H1 (cell line): ENCODE measurements at regions not wholly inside any gene's neighbourhood (a gene's known extent, or its start where the extent isn't known, plus 50 kb on each side); places are given as distances from the start of the nearest gene placed in this dataset.

Source experiments
- CTCF ChIA-PET: fragments of 300-600 bp; sonication (Branson Sonifier 250); formaldehyde crosslinking; loops from one replicate; lab custom pipeline; 2021; ENCODE audit not compliant: partially characterized antibody; lab: Charles Lee
- POLR2A ChIA-PET: fragments of 300-600 bp; sonication (Branson Sonifier 250); formaldehyde crosslinking; loops from one replicate; lab custom pipeline; 2021; ENCODE audit warnings: inconsistent platforms; ENCODE audit not compliant: partially characterized antibody; lab: Charles Lee
- DNase-seq, 2 experiments: peaks; one replicate each; pipeline versions ENCODE4 v3.0.0 to v3.0.0-alpha.2; 2010 to 2022; ENCODE audit warnings: low spot score in 2 of 2, low read depth in 1 of 2, mixed read lengths in 1 of 2
- FAIRE-seq: peaks from 2 replicates; lab custom pipeline; 2011; peaks lifted over from hg19 to GRCh38; lab: Jason Lieb, UNC
- H2AFZ ChIP-seq: 2 replicates; pipeline ENCODE4 v1.8.1; 2012; ENCODE audit warnings: low read length, inconsistent platforms
- H2AK5ac ChIP-seq: 2 replicates; pipeline ENCODE4 v1.6.1; 2013; ENCODE audit warnings: low read depth, low read length
- H2BK120ac ChIP-seq: replicated peaks from 2 replicates; pipeline ENCODE3; 2013; ENCODE audit warnings: low read depth, low read length, inconsistent platforms
- H2BK12ac ChIP-seq: 2 replicates; pipeline ENCODE4 v1.6.1; 2013; ENCODE audit warnings: low read depth, low read length
- H2BK15ac ChIP-seq: 2 replicates; pipeline ENCODE4 v1.6.1; 2013; ENCODE audit warnings: low read length
- H2BK20ac ChIP-seq: 2 replicates; pipeline ENCODE4 v1.6.1; 2013; ENCODE audit warnings: low read length
- H2BK5ac ChIP-seq: 2 replicates; pipeline ENCODE4 v1.6.1; 2013; ENCODE audit warnings: low read depth, low read length
- H3K14ac ChIP-seq: 2 replicates; pipeline ENCODE4 v1.6.1; 2013; ENCODE audit warnings: inconsistent platforms; ENCODE audit not compliant: insufficient read length
- H3K18ac ChIP-seq: 2 replicates; pipeline ENCODE4 v1.6.1; 2013; ENCODE audit warnings: low read length; ENCODE audit errors: extremely low read depth
- H3K23ac ChIP-seq: 2 replicates; pipeline ENCODE4 v1.6.1; 2013; ENCODE audit warnings: inconsistent platforms; ENCODE audit not compliant: insufficient read length
- H3K23me2 ChIP-seq: 2 replicates; pipeline ENCODE4 v1.6.1; 2013; ENCODE audit warnings: low read depth, low read length
- H3K27ac ChIP-seq: 2 replicates; pipeline ENCODE4 v1.6.1; 2011; ENCODE audit warnings: low read depth, low read length, inconsistent platforms
- H3K27me3 ChIP-seq, 4 experiments: replicated peaks in 1 of 4; 1 replicate in 1 of 4; 2 replicates in 3 of 4; pipeline versions ENCODE4 v1.6.1 to v1.8.1; 2011 to 2013; ENCODE audit warnings: low read length in 3 of 4, mild to moderate bottlenecking in 3 of 4, inconsistent platforms in 2 of 4, mixed read lengths in 2 of 4, moderate library complexity in 1 of 4; ENCODE audit not compliant: control insufficient read depth in 3 of 4, insufficient read depth in 3 of 4; ENCODE audit errors: extremely low read depth in 1 of 4
- H3K36me3 ChIP-seq, 4 experiments: 2 replicates each; pipeline versions ENCODE4 v1.6.1 to v1.8.1; 2011 to 2013; ENCODE audit warnings: mild to moderate bottlenecking in 4 of 4, low read length in 3 of 4, moderate library complexity in 2 of 4, control low read depth in 1 of 4, inconsistent platforms in 1 of 4; ENCODE audit not compliant: insufficient read depth in 4 of 4, control insufficient read depth in 2 of 4
- H3K4ac ChIP-seq: replicated peaks from 2 replicates; pipeline ENCODE3; 2013; ENCODE audit warnings: low read length, low read depth, mixed read lengths, inconsistent platforms; ENCODE audit not compliant: insufficient read length
- H3K4me1 ChIP-seq, 4 experiments: replicated peaks in 1 of 4; 1 replicate in 1 of 4; 2 replicates in 3 of 4; pipeline versions ENCODE4 v1.6.1 to v1.8.1; 2011 to 2013; ENCODE audit warnings: low read length in 3 of 4, inconsistent platforms in 2 of 4, mixed read lengths in 1 of 4; ENCODE audit not compliant: insufficient read depth in 4 of 4, control insufficient read depth in 3 of 4
- H3K4me2 ChIP-seq, 2 experiments: 2 replicates each; pipeline versions ENCODE4 v1.6.1 to v1.8.1; 2011 to 2013; ENCODE audit warnings: low read depth in 2 of 2, low read length in 2 of 2, control low read depth in 1 of 2, inconsistent platforms in 1 of 2, mild to moderate bottlenecking in 1 of 2; ENCODE audit not compliant: insufficient read depth in 1 of 2
- H3K4me3 ChIP-seq, 4 experiments: fragments of 200-600, 300-600 bp in 1 of 4; sonication (generic), shearing (Covaris generic), sonication (Bioruptor Twin) in 1 of 4; 2 replicates each; pipeline versions ENCODE4 v1.5.1 to v1.8.1; 2011 to 2016; ENCODE audit warnings: low read length in 4 of 4, low read depth in 3 of 4, control low read depth in 2 of 4, inconsistent platforms in 2 of 4, mild to moderate bottlenecking in 2 of 4, mixed read lengths in 1 of 4, moderate library complexity in 1 of 4; ENCODE audit not compliant: insufficient read depth in 2 of 4; ENCODE audit errors: extremely low read depth in 1 of 4
- H3K56ac ChIP-seq: replicated peaks from 2 replicates; pipeline ENCODE3; 2013; ENCODE audit warnings: low read depth, mild to moderate bottlenecking, mixed read lengths, low read length, inconsistent platforms; ENCODE audit not compliant: insufficient read length
- H3K79me1 ChIP-seq: 2 replicates; pipeline ENCODE4 v1.6.1; 2013; ENCODE audit warnings: low read depth, low read length, control low read depth
- H3K79me2 ChIP-seq, 2 experiments: 2 replicates each; pipeline versions ENCODE4 v1.6.1 to v1.8.1; 2012 to 2013; ENCODE audit warnings: low read length in 2 of 2, mild to moderate bottlenecking in 2 of 2, inconsistent platforms in 1 of 2; ENCODE audit not compliant: insufficient read depth in 2 of 2, control insufficient read depth in 1 of 2
- H3K9ac ChIP-seq, 4 experiments: replicated peaks in 1 of 4; 1 replicate in 1 of 4; 2 replicates in 3 of 4; pipeline versions ENCODE4 v1.6.1 to v1.8.1; 2011 to 2013; ENCODE audit warnings: low read depth in 3 of 4, low read length in 3 of 4, control low read depth in 2 of 4, mild to moderate bottlenecking in 2 of 4, moderate library complexity in 2 of 4, inconsistent platforms in 1 of 4; ENCODE audit errors: extremely low read depth in 1 of 4
- H3K9me3 ChIP-seq, 2 experiments: 2 replicates each; pipeline versions ENCODE4 v1.6.1 to v1.8.1; 2012 to 2013; ENCODE audit warnings: mild to moderate bottlenecking in 2 of 2, moderate library complexity in 2 of 2, control low read depth in 1 of 2, inconsistent platforms in 1 of 2, low read depth in 1 of 2, low read length in 1 of 2, mixed read lengths in 1 of 2; ENCODE audit not compliant: insufficient read depth in 2 of 2
- H4K20me1 ChIP-seq, 2 experiments: replicated peaks in 1 of 2; 2 replicates each; pipeline versions ENCODE3 to v1.8.1; 2011 to 2013; ENCODE audit warnings: inconsistent platforms in 2 of 2, low read length in 2 of 2, mild to moderate bottlenecking in 1 of 2; ENCODE audit not compliant: insufficient read depth in 2 of 2, control insufficient read depth in 1 of 2
- H4K5ac ChIP-seq: 2 replicates; pipeline ENCODE4 v1.6.1; 2013; ENCODE audit warnings: low read length, low read depth, mixed read lengths, inconsistent platforms; ENCODE audit not compliant: insufficient read length
- H4K8ac ChIP-seq: 2 replicates; pipeline ENCODE4 v1.8.0; 2013; ENCODE audit warnings: mild to moderate bottlenecking, moderate library complexity, low read length, inconsistent platforms; ENCODE audit not compliant: insufficient read depth; ENCODE audit errors: extremely low read depth
- H4K91ac ChIP-seq: replicated peaks from 2 replicates; pipeline ENCODE3; 2013; ENCODE audit warnings: low read length, mixed read lengths, inconsistent platforms; ENCODE audit not compliant: insufficient read length
- BCL11A ChIP-seq, 2 experiments: IDR thresholded peaks; one replicate each; pipeline ENCODE4 v1.6.1; 2011; ENCODE audit warnings: low read depth in 2 of 2, low read length in 2 of 2, mild to moderate bottlenecking in 2 of 2
- CREB1 ChIP-seq: IDR thresholded peaks from 2 replicates; pipeline ENCODE4 v1.6.1; 2012; ENCODE audit warnings: inconsistent platforms
- EP300 ChIP-seq, 2 experiments: IDR thresholded peaks; 1 replicate in 1 of 2; 2 replicates in 1 of 2; pipeline ENCODE4 v1.6.1; 2011 to 2012; ENCODE audit warnings: low read depth in 2 of 2, low read length in 2 of 2, mild to moderate bottlenecking in 2 of 2, borderline replicate concordance in 1 of 2, inconsistent platforms in 1 of 2, moderate library complexity in 1 of 2
- GTF2F1 ChIP-seq: IDR thresholded peaks from 2 replicates; pipeline ENCODE4 v1.6.1; 2012; ENCODE audit warnings: low read depth, low read length, improper control_type of control experiment, borderline replicate concordance
- HDAC6 ChIP-seq: IDR thresholded peaks from one replicate; pipeline ENCODE4 v1.7.1; 2012; ENCODE audit warnings: low read depth, mild to moderate bottlenecking, inconsistent platforms, low read length, moderate library complexity
- NANOG ChIP-seq: IDR thresholded peaks from 2 replicates; pipeline ENCODE4 v1.6.1; 2011; ENCODE audit warnings: low read length, low read depth, mild to moderate bottlenecking, inconsistent platforms; ENCODE audit not compliant: insufficient read depth, poor library complexity, severe bottlenecking
- POLR2A ChIP-seq, 2 experiments: IDR thresholded peaks; 1 replicate in 1 of 2; 2 replicates in 1 of 2; pipeline ENCODE4 v1.6.1; 2011; ENCODE audit warnings: low read depth in 2 of 2, low read length in 2 of 2, mild to moderate bottlenecking in 2 of 2; ENCODE audit errors: control extremely low read depth in 1 of 2
- RAD21 ChIP-seq, 2 experiments: IDR thresholded peaks in 1 of 2; conservative IDR thresholded peaks in 1 of 2; 2 replicates each; pipeline ENCODE4 v1.6.1; 2011; ENCODE audit warnings: low read depth in 2 of 2, low read length in 2 of 2, improper control_type of control experiment in 1 of 2, inconsistent platforms in 1 of 2, mild to moderate bottlenecking in 1 of 2, moderate library complexity in 1 of 2
- RBBP5 ChIP-seq: IDR thresholded peaks from 2 replicates; pipeline ENCODE4 v1.7.1; 2012; ENCODE audit warnings: low read depth, mild to moderate bottlenecking, inconsistent platforms, low read length, moderate library complexity, borderline replicate concordance
- RXRA ChIP-seq: IDR thresholded peaks from 2 replicates; pipeline ENCODE4 v1.6.1; 2011; ENCODE audit warnings: low read depth, mild to moderate bottlenecking, low read length, moderate library complexity; ENCODE audit not compliant: insufficient read depth
- SIX5 ChIP-seq: IDR thresholded peaks from 2 replicates; pipeline ENCODE4 v1.6.1; 2011; ENCODE audit warnings: mild to moderate bottlenecking, low read depth, low read length
- SP2 ChIP-seq: IDR thresholded peaks from 2 replicates; pipeline ENCODE4 v1.6.1; 2012; ENCODE audit warnings: mild to moderate bottlenecking, low read length, inconsistent platforms
- SP4 ChIP-seq: IDR thresholded peaks from 2 replicates; pipeline ENCODE4 v1.6.1; 2012; ENCODE audit warnings: low read length, inconsistent platforms
- SUZ12 ChIP-seq: fragments of 200-600 bp; sonication (generic); IDR thresholded peaks from 2 replicates; pipeline ENCODE4 v1.6.1; 2012; ENCODE audit warnings: mild to moderate bottlenecking, inconsistent platforms, low read length, moderate library complexity, mixed read lengths
- TAF1 ChIP-seq: IDR thresholded peaks from 2 replicates; pipeline ENCODE4 v1.6.1; 2011; ENCODE audit warnings: mild to moderate bottlenecking, low read depth, low read length
- TBP ChIP-seq: IDR thresholded peaks from 2 replicates; pipeline ENCODE4 v1.6.1; 2011; ENCODE audit warnings: low read depth, low read length, improper control_type of control experiment
- WGBS, 2 experiments: shearing (Covaris generic) in 1 of 2; methylation state at CpG; one replicate each; pipeline versions ENCODE4 v1.1.6 to v1.1.7; 2013 to 2015; ENCODE audit warnings: low lambda C conversion rate in 2 of 2, mixed read lengths in 2 of 2, inconsistent platforms in 1 of 2, low coverage in 1 of 2, missing lambda C conversion rate in 1 of 2; ENCODE audit not compliant: insufficient replicate concordance in 2 of 2, insufficient coverage in 1 of 2, insufficient read length in 1 of 2; ENCODE audit errors: extremely low coverage in 1 of 2, missing lambda C conversion rate in 1 of 2; 5-methylcytosine and 5-hydroxymethylcytosine counted together

DNA sequence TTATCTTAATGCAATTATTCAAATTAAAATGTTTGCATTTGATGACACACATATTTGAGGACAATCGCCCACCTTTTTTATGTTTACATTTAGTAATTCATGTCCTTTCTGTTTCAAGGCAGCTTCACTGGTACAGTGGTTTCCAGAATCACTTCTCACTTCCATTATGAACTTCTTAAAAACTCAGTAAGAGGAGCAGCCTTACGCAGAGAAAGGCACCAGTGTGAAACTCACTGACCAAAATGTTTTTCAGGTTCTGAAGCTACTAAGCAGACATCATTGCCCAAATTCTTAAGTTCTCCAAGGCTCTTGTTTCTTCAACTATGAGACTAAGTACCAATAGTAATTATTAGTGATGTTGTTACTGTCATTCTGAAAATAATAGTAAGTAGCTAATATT, 353.1 kb upstream of the CXADR start:
- Histone ChIP-seq H2AFZ (no peak overlapping the region), H3K4me3 (no peak overlapping the region), H4K8ac (no peak overlapping the region), H2BK5ac (no peak overlapping the region), H3K23ac (no peak overlapping the region), H2BK15ac (no peak overlapping the region), H3K23me2 (no peaks in the 10 kb centered on the region), H3K36me3 (no peaks in the 10 kb centered on the region), H3K18ac (no peak overlapping the region), H3K4ac (no peak overlapping the region), H2BK20ac (no peak overlapping the region), H3K27me3 (no peaks in the 10 kb centered on the region), H3K27ac (no peak overlapping the region), H2AK5ac (no peak overlapping the region), H3K9me3 (no peaks in the 10 kb centered on the region), H3K79me1 (no peaks in the 10 kb centered on the region), H4K91ac (no peak overlapping the region), H4K20me1 (no peaks in the 10 kb centered on the region), H3K14ac (no peak overlapping the region), H2BK120ac (no peak overlapping the region), H3K9ac (no peak overlapping the region), H4K5ac (no peak overlapping the region), H3K56ac (no peak overlapping the region), H3K79me2 (no peaks in the 10 kb centered on the region), H2BK12ac (no peak overlapping the region), H3K4me1 (no peaks in the 10 kb centered on the region), H3K4me2 (no peak overlapping the region)
- DNase-seq = no peak
- POLR2A ChIA-PET = interaction anchor here (0.6 kb wide), 1 partner anchor 166 kb away, joined by 4 read pairs; no protein-coding TSS in a partner anchor
- CTCF ChIA-PET = no interaction called here
- 89% methylated on average over 2 of the region's 2 CpGs; no CpG with 5 or more reads in 1 of the 2 experiments for WGBS, 2 experiments
- no peak for FAIRE-seq
- TF ChIP-seq TBP (no peak), CREB1 (no peak), RXRA (no peak), SIX5 (no peak), POLR2A (IDR thresholded peaks at IDR 0.05; ENCODE audit: control extremely low read depth in 1 of 2, low read depth in 2 of 2, low read length in 2 of 2) (no peak), BCL11A (IDR thresholded peaks at IDR 0.05; ENCODE audit: low read depth in 2 of 2, low read length in 2 of 2) (no peak), SP4 (no peak), SP2 (no peak), RBBP5 (no peak), NANOG (no peak), EP300 (IDR thresholded peaks at IDR 0.05; ENCODE audit: borderline replicate concordance in 1 of 2, low read depth in 2 of 2, low read length in 2 of 2) (no peak), TAF1 (no peak), GTF2F1 (no peak), RAD21 (IDR thresholded peaks at IDR 0.05 in 1 of 2, conservative IDR thresholded peaks at IDR 0.05 in 1 of 2; ENCODE audit: low read depth in 2 of 2, low read length in 2 of 2) (no peak), SUZ12 (no peak), HDAC6 (no peak)
